ENCODE measurements at regions not wholly inside any gene's neighbourhood (a gene's known extent, or its start where the extent isn't known, plus 50 kb on each side); places are given as distances from the start of the nearest gene placed in this dataset.

DNA sequence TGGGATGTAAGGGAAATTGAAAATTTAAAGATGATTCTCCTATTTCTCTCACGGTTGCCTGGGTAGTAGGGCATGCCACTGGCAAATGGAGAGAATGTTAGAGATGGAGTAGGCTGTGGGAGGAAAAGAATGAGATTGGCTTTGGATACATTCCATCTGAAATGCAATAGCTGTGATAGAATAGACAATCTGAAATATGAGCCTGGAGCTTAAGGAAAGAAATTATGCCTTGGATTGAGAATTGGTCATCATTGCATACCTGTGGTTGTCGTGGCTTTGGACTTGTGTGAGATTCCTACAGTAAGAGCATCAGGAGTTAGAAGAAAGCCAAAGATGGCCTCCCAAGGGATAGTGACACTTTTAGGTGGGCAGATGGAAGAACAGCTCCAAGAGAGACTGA lies 305.1 kb upstream of the SLC10A2 start:
- TF ChIP-seq CTCF (IDR thresholded peaks at IDR 0.05; ENCODE audit: low read depth, low read length): no peak
- peak in 1 of 2 donors; percentile 3 for DNase-seq (ENCODE audit: low read depth in 2 of 2)
- no peak overlapping the region for H3K4me3 ChIP-seq (replicated peaks in 1 of 2; ENCODE audit: low read depth in 2 of 2, low read length in 2 of 2)

- no peak for TF ChIP-seq CTCF (IDR thresholded peaks at IDR 0.05; ENCODE audit: low read depth, low read length)
- no peak for DNase-seq (ENCODE audit: low read depth in 2 of 2)
These were observed 304.6 kb upstream of the SLC10A2 start for GRCh38 chr13:103370790-103371189.

DNA sequence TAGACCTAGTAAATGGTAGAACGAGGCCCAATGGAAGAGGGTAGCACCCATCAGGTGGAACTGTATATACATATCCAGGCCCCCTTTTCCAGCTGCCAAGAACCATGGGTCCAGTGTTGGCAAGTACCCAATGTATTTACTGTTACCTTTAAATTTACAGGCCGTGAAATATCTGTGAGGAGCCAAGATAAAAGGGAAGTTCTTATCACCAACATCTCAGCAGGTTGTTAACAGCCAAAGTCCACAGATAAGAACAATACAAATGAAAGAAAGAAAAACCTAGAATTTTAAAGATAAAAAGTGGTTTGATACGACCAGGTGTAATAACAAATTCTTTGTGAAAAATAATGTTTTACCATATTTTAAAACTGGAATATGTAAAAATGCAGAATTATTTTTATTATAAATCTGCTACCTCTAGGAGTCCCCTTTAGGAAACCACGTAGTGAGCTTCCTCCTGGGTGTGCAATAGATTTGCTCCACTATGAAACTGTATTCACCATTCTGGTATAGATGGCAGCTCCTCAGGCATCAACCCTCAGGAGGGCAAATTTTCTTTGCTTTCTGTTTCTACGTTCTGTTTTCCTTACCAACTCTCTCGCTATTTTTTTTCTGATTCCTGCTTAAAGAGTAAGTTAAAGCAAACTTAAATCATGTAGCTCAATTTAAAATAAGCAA lies 292.2 kb upstream of the SLC10A2 start:
- DNase-seq (ENCODE audit: low read depth in 2 of 2): no peak
- no peak overlapping the region for H3K4me3 ChIP-seq (replicated peaks in 1 of 2; ENCODE audit: low read depth in 2 of 2, low read length in 2 of 2)
- TF ChIP-seq CTCF (IDR thresholded peaks at IDR 0.05; ENCODE audit: low read depth, low read length): no peak

More at GRCh38 chr13:103370790-103371189, 304.6 kb upstream of the SLC10A2 start:
- no peak overlapping the region for H3K4me3 ChIP-seq (replicated peaks in 1 of 2; ENCODE audit: low read depth in 2 of 2, low read length in 2 of 2)

GRCh38 chr13:103356226-103356864 lies 290.1 kb upstream of the SLC10A2 start:
- no peak overlapping the region for H3K4me3 ChIP-seq (replicated peaks in 1 of 2; ENCODE audit: low read depth in 2 of 2, low read length in 2 of 2)
- no peak for TF ChIP-seq CTCF (IDR thresholded peaks at IDR 0.05; ENCODE audit: low read depth, low read length)

GRCh38 chr13:103354171-103354570 lies 288.0 kb upstream of the SLC10A2 start:
- no peak for TF ChIP-seq CTCF (IDR thresholded peaks at IDR 0.05; ENCODE audit: low read depth, low read length)
- H3K4me3 ChIP-seq (replicated peaks in 1 of 2; ENCODE audit: low read depth in 2 of 2, low read length in 2 of 2): no peak overlapping the region
- no peak for DNase-seq (ENCODE audit: low read depth in 2 of 2)

More at GRCh38 chr13:103356226-103356864, 290.1 kb upstream of the SLC10A2 start:
- no peak for DNase-seq (ENCODE audit: low read depth in 2 of 2)

GRCh38 chr13:103351035-103351828 lies 285.0 kb upstream of the SLC10A2 start:
- DNase-seq (ENCODE audit: low read depth in 2 of 2): peak; percentile 31 to 39

More at GRCh38 chr13:103351035-103351828, 285.0 kb upstream of the SLC10A2 start:
- TF ChIP-seq CTCF (IDR thresholded peaks at IDR 0.05; ENCODE audit: low read depth, low read length): no peak
- H3K4me3 ChIP-seq (replicated peaks in 1 of 2; ENCODE audit: low read depth in 2 of 2, low read length in 2 of 2): no peak overlapping the region
